Bone marrow (tissue), 2 donors: ENCODE measurements at regions not wholly inside any gene's neighbourhood (a gene's known extent, or its start where the extent isn't known, plus 50 kb on each side); places are given as distances from the start of the nearest gene placed in this dataset.

ENCODE experiments used
- DNase-seq, 2 donors: peaks; one replicate each; lab custom pipeline; 2025; lab: John Stamatoyannopoulos, UW

DNA sequence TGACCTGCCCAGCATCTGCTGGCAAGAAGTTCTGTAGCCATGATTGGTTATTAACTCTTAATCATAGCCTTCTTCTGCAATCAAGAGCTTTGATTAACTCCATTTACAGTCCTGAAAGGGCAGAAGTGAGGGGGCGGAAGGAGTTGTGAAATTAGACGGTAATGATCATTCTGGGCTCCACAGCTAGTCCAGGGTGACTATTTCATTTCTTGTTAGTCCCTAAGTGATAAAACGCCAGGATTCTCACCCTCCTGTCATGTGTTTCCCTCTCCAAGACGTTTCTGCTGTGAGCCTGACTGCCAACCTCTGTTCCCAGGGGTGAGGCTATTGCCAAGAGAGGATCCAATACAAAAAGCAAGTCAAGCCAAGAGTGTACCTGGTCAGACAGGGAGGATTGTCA is 155.9 kb upstream of the IPO5 start:
- DNase-seq: no peak

DNA sequence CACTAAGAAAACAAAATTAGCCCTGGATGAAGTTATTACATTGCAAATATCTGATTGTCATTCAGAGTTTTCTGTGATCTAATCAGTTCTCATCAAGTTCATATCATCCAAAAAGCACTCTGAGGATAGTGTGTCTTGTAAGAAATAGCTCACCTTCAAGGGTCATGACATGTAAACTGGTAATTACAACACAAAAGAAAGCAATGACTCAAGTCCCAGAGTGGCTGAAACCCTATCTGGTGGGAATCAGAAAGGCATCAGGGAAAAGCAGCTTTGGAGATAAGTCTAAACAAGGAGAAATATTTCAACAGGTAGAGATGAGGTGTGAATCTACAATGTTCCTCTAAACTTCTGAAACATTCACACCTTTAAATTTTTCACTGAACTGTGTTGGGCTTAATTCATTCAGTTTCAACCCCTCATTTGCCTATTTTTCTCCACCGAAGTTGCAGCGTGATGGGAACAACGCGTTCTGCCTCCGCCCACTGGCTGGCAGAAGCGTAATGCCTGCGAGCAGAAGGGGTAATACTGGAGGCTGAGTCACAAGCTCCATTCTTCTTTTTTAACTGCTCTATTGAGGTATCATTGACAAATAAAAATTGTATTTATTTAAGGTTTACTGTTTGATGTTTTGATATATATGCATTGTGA is 155.2 kb upstream of the IPO5 start:
- DNase-seq: no peak

DNA sequence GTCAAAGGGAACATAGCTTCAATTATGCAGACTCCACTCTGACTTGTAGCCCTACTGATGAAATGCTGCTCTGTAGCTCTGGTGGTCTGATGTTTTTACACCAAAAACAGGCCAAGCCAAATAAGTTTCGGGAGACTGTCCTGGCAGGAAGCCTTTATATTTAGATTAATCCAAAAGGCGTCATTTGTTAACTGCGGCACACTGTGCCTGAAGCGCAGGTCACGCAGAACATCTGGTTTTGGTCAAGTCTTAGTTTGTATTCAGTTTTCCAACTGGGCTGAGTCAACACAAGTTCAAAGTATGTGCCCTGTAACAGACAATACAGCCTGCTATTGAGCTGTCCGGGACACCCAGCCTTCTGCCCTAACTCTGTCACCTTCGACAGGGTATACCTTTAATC is 154.6 kb upstream of the IPO5 start:
- DNase-seq: no peak

DNA sequence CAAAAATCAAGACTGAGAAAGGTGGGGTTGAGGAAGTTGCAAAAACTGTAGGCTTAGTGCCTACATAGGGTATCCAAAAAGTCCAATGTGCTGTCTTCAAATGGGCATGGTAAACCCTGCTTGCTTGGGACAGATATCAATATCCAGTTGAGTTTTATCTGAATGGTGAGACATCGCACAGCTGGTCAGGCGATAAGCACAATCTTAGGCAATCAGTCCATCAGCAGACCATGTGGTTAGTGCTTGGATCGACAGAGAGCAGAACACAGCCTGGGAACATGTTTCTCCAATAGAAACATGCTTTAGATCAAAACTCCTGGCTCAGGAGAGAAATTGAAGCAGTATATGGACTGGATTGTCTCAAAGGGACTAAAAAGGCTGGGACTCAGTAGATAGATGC is 151.3 kb upstream of the IPO5 start:
- DNase-seq: no peak

DNA sequence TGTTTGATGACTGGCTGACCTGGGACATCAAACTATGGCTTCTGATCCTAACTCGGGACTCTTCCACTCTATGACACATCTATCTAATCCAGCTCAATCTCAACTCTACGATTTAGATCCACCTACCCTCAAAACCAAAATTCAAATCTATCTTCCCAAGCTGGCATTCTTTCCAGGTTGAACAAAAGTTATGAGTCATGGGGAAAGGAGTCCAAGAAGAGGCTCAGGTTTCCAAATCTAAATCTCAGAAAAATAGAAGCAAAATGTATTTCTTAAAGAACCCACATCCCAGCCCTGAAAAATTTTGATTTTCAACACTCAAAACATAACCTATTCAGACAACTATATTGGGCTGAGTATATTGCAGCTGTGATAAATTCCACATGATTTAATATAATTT is 143.9 kb upstream of the IPO5 start:
- no peak for DNase-seq

DNA sequence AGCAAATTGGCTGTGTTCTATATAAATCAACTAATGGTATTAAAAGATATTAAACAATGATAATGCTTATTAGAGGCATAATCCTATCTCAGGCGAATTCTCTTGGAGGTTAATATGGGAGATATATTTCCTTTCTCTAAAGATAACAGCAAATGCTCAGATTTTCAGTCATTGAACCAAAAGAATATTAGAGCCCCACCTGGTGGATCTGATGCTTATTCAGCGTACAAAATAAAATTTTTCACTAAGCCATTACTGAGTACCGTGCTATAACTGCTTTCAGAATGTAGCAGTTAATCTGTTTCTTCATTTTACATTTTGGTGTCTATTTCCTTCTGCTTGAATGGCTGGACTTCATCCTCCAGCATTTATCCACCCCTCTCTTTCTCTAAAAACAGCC is 143.3 kb upstream of the IPO5 start:
- DNase-seq: no peak

DNA sequence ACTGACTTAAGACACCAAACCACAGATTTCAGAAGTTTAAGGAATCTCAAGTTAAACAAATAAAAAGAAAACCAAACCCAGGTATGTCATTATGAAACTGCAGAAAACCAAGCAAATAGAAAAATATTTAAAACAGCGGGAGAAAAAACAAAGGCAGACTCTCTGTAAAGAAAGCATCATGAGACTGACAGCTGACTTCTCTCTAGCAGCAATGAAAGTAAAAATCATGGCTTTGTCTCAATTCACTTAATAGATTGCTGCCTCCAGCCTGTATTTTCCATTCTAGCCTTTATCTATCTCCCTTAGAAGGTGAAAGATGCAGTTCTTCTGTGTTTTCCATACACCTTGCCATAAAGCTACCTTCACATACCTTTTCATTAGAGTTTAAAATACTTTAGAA is 131.1 kb upstream of the IPO5 start:
- no peak for DNase-seq

DNA sequence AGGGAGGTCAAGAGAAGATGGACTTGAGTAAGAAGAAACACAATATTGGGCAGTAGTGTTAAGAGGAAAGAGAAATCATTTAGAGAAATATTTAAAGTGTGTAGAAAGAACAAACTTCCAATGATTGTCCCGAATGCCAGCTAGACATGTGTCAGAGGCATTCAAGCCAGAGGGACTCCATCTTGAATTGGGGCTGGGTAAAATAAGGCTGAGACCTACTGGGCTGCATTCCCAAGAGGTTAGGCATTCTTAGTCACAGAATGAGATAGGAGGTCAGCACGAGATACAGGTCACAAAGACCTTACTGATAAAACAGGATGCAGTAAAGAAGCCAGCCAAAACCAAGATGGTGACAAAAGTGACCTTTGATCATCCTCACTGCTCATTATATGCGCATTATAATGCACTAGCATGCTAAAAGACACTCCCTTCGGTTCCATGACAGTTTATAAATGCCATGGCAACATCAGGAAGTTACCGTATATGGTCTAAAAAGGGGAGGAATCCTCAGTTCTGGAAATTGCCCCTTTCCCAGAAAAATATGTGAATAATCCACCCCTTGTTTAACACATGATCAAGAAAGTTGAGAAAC is 127.0 kb upstream of the IPO5 start:
- no peak for DNase-seq

DNA sequence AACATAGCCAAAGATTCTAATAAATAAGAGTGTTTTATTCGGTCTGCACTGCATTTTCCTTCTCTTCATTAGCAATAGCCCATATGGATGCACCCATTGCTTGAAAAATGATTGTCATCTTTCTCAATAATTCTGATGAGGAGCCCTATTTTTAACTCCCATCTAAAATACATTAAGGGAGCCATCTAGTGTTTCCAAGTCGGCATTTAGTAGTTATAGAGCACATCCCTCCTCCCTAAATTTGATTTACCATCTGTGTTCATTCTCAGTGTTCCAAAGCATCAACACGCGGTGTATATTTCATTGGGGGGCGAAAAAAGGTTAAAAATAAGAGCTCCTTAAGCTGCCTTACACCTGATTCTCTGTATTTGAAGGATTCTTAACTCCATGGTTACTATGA is 119.2 kb upstream of the IPO5 start:
- DNase-seq: no peak

DNA sequence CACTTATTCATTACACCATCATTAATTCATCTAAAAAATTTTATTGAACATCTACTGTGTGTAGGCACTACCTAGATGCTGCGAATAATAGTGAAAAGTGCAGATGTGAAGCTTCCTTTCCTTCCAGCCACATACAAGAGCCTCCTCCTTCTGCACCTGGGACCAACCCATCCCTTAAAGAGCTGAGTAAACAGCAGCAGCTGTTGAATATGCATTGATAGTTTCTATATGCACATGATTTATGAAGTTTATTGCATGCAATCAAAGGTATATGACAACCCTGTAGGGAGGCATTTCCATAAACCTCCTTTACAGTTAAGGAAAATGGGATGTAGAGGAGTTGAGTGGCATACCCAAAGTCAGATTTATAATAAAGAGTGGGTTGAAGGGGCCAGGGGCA is 110.3 kb upstream of the IPO5 start:
- DNase-seq: no peak

DNA sequence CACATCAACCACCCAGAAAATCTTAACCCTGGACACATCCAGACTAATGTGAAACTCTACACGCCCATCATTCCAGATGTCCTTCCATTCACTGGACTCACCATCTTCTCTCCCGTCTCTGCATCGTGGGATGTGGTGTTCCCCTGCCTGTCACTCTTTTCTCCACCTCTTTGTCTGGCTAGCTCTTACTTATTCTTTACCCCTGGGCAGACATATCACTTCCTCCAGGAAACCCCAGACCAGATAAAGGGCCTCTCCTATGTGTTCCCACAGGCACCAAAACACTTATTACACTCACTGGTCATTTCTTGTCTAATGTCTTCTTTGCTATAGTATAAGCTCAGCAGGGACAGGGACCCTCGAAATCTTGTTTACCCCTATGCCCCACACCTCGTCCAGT is 109.3 kb upstream of the IPO5 start:
- no peak for DNase-seq

DNA sequence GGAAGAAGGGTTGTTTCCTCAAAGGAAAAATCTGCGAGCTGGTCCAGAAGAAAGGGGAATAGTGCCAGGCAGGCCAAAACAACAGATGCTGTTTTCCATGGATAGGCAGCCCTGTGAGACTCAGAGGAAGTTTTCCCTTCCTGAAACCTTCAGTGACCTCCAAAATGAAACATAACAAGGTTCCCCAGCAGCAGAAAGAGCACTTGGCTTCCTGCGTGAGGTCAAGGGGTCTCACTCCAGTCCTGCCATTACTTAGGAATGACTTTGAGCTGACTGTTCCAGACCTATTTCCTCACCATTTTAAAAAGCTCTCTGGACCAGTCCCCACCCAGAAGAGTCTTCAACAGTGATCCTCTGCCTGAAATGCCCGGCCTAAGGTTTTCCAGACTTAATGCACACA is 104.6 kb upstream of the IPO5 start:
- DNase-seq: no peak

DNA sequence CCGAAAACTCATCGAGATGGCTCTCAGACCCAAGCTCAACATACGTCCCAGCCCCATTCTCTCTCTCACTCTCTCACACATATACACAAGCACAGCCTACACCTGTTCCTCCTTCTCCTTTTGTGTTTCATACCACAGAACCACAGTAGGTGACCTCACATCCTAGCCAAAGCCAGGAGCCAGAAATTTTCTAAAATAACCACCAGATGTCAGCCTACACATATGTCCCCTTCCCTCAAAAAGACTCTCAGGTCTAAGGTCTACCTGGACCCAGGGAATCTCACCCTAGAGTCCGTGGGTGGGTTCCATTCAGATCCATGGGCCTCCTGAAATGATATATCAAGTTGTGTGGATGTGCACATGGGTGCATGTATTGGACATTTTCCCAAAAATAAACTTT is 104.2 kb upstream of the IPO5 start:
- DNase-seq: no peak

DNA sequence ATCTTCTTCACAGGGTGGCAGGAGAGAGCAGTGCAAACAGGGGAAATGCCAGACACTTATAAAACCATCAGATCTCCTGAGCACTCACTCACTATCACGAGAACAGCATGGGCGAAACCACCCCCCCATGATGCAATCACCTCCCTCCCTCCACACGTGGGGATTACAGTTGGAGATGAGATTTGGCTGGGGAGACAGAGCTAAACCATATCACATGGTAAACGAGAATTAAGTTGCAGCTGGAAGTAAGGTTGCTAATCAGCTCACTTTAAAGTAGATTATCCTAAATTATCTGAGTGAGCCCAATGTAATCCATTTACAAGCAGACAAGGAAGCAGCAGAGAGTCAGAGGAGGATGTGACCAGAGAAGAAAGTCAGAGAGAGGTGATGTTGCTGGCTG is 102.2 kb upstream of the IPO5 start:
- no peak for DNase-seq

DNA sequence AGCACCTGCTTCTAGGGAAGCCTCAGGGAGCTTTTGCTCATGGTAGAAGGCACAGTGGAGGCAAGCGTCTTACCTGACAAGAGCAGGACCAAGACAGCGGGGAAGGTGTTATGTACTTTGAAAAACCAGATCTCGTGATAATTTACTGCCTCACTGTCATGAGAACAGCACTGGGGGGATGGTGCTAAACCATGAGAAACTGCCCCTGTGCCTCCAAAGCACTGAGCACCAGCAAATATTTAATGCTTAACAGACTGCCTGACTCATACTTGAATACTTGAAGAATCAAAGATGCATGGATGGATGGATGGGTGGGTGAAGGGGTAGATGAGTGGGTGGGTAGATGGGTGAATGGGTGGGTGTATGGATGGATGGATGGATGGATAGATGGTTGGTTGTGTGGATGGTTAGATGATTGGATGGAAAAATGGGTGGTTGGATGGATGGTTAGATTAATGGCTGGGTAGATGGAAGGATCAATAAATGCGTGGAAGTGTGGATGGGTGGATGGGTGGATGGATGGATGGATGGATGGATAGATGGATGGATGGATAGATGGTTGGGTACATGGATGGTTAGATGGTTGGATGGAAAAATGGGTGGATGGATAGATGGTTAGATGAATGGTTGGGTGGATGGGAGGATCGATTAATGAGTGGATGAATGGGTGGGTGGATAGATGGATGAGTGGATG is 101.1 kb upstream of the IPO5 start:
- no peak for DNase-seq

DNA sequence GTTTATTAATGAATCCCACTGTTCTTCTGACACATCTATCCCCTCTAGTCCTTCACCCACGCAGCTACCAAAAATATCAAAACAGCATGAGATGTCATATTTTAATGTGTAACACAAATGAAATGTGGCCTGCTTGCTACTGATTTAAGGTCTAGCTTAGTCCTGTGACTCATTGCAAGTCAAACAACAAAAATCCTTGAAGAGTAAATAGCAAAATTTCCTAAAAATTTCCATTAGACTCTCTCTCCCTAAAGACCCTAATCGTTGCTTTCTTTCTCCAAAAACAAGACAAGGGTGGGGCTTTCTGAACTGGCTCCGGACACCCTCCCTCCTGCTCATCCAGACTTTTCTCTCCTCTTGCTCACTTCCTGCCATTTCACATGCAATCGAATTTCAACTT is 99.9 kb upstream of the IPO5 start:
- DNase-seq: no peak

DNA sequence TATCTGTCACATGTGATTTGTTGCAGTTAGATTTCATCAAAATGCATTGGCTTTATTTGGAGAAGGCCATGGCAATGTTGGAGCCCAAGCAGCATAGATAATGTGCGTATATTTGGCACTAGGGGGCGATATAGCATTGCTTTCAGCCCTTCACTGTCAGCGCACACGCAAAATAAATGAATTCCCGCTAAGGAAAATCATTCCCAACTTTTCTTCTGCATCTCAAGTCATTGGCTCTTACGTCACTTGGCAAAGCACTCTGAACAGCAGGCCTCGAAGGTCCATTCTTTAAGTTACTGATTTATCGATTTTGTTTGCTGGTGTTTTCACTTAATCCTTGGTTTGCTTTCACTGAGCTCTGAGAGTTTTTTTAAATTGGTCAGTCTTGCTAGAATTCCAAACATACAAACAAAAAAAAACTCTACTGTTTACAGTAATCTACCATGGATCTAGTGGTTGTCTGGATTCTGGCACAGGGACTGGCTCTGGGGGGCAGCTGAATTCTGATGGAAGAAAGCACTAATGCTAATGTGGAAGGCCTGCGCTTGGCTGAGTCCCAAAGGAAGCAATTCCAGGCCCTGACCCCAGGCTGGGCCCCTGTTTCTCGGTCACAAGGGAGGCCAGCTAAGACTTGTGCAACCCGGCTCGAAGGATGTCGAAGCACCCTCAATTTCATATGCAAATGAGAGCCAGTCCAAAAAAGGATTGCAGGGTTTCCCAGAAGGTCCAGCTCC is 97.7 kb upstream of the IPO5 start:
- DNase-seq: peak in 1 of 2 donors; percentile 11

DNA sequence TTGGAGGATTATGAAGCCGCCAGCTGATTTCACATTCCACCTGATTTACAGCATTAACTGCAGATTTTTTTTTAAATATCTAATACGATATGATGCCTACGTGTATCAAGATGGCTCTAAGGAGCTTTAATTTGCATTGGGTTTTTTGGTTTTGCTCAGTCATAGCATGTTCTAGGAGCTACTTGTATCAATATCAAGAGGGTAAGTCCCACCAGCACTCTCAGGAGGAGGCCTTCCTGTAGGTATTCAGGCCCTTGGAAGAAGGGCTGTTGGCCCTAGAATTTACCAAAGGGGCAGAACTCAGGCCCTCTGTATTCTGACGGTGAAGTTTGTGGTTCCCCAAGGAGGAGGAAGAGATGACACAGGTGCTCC is 97.2 kb upstream of the IPO5 start:
- DNase-seq: no peak

DNA sequence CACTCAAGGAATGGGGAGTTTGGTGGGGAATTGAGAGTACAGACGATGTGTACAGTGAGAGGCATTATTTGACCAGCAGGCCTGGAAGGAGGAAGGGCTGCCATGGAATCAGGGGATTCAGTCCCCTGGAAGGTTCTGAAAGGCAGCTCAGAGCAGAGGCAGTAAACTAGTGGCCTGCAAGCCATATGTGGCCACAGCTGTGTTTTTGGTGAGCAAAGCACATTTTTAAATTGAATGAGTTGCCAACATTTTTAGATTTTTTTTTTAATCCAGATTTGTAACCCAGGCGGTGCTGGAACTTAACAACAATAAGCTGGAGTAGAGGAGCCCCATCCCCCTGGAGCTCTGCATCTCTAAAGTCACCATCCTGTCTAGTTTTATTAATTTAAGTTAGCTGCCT is 95.3 kb upstream of the IPO5 start:
- no peak for DNase-seq

DNA sequence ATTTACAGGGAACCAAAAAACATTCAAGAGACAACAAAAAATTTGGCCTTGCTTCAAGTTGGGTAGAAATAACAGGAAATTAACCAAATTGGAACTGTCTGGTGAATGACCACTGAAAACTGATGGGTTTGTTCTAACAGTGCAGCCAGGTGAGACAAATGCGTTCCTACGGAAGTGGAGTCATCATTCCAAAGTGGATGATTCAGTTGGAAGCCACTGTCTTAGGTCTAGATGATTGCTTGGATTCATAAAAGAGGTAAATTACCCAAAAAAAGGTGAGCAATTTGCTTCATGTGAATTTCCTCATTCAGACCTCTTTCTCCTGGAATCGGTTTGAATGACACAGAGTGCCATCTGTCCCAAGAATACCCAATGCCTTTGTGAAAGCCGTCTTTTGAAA is 87.1 kb upstream of the IPO5 start:
- no peak for DNase-seq

DNA sequence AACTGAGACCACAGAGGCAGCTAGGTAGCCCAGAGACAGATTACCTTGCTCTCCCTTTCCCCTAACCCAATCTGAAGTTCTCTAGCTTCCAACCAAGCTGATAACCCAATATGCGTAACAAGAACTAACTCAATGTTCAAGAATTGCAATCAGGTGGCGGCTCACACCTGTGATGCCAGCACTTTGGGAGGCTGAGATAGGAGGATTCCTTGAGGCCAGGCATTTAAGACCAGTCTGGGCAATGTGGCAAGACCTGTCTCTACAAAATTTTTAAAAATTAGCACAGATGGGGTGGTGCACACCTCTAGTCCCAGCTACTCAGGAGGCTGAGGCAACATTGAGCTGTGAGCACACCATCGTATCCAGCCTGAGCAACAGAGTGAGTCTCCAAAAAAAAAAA is 86.7 kb upstream of the IPO5 start:
- DNase-seq: no peak

DNA sequence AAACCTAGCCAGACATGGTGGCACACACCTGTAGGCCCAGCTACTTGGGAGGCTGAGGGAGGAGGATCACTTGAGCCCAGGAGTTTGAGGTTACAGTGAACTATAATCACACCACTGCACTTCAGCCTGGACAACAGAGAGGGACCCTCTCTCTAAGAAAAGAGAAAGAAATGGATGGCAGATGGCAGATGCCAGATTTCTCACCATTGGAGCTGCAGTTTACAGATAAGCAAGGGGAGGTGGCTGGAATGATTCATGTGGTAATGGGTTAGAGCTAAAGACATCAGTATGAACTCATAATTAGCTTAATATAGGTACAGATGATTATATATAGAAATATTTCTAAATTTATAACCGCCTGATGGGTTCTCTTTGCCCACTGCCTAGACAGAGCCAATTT is 80.1 kb upstream of the IPO5 start:
- DNase-seq: no peak

DNA sequence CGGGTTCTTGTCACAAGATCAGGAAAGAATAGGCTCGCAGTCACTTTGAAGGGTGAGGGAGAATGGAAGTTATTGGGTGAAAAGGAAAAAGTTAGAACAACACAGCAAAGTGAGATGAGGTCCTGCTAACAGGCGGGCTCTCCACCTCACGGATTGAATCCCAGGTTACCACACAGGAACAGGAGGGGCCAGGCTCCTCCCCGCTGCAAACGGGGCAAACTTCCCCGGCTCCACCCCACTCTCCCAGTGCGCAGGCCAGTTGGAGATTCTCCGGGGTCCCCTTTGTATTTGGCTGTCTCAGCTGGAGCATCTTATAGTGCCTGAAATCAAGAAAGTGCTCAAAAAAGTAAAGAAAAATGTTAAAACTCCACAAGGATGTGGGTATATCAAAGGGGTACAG is 78.3 kb upstream of the IPO5 start:
- no peak for DNase-seq
